AG10803 (cell line): ENCODE measurements at regions not wholly inside any gene's neighbourhood (a gene's known extent, or its start where the extent isn't known, plus 50 kb on each side); places are given as distances from the start of the nearest gene placed in this dataset.
"Not testable (repeated sequence)": the region's sequence is repeated elsewhere in the genome, so short reads cannot be mapped to it uniquely, and the experiment has no call there.

Source experiments
- DNase-seq: peaks from one replicate; pipeline ENCODE4 v3.0.0; 2010; ENCODE audit warnings: low read depth
- H3K4me3 ChIP-seq: 2 replicates; pipeline ENCODE4 v1.5.1; 2011; ENCODE audit warnings: mild to moderate bottlenecking, low read length, control low read depth
- CTCF ChIP-seq: conservative IDR thresholded peaks from 2 replicates; pipeline ENCODE4 v1.5.1; 2011; ENCODE audit warnings: mild to moderate bottlenecking, low read length, control low read depth, inconsistent platforms

- no peak overlapping the region for H3K4me3 ChIP-seq
- TF ChIP-seq CTCF: no peak
- peak; percentile 5 for DNase-seq
These were observed 129.4 kb downstream of the IBTK start for GRCh38 chr6:82118150-82118562.

GRCh38 chr6:82114748-82115147, 132.8 kb downstream of the IBTK start:
- no peak for DNase-seq
- no peak for TF ChIP-seq CTCF
- no peak overlapping the region for H3K4me3 ChIP-seq

- TF ChIP-seq CTCF: no peak
These were observed 134.3 kb downstream of the IBTK start for GRCh38 chr6:82113231-82113630.

GRCh38 chr6:82111818-82112217, 135.7 kb downstream of the IBTK start:
- DNase-seq: no peak
- no peak for TF ChIP-seq CTCF
- no peak overlapping the region for H3K4me3 ChIP-seq

More at GRCh38 chr6:82113231-82113630, 134.3 kb downstream of the IBTK start:
- no peak overlapping the region for H3K4me3 ChIP-seq
- no peak for DNase-seq

- no peak for TF ChIP-seq CTCF
- no peak overlapping the region for H3K4me3 ChIP-seq
- DNase-seq: no peak
These were observed 136.4 kb downstream of the IBTK start for GRCh38 chr6:82111114-82111513.

GRCh38 chr6:82103171-82103570, 144.4 kb downstream of the IBTK start:
- not testable (repeated sequence) for DNase-seq, H3K4me3 ChIP-seq

GRCh38 chr6:82101374-82102114, 146.0 kb downstream of the IBTK start:
- H3K4me3 ChIP-seq, DNase-seq: not testable (repeated sequence)

- DNase-seq, H3K4me3 ChIP-seq: not testable (repeated sequence)
These were observed 146.8 kb downstream of the IBTK start for GRCh38 chr6:82100763-82101162.

GRCh38 chr6:82097676-82098075, 149.9 kb downstream of the IBTK start:
- no peak for DNase-seq

More at GRCh38 chr6:82097676-82098075, 149.9 kb downstream of the IBTK start:
- no peak overlapping the region for H3K4me3 ChIP-seq
- TF ChIP-seq CTCF: no peak
